Inflammatory macrophage (primary cell): ENCODE measurements at regions not wholly inside any gene's neighbourhood (a gene's known extent, or its start where the extent isn't known, plus 50 kb on each side); places are given as distances from the start of the nearest gene placed in this dataset.
A peak's percentile ranks its signal among the peaks of the same experiment; 100 is the strongest.

Experiments used
- DNase-seq, 2 donors: peaks; one replicate each; pipeline ENCODE4 v3.0.0-alpha.2; 2020 to 2022

- DNase-seq, result peak; percentile 62 to 81
Observed at GRCh38 chr3:31472479-31473390, 60.0 kb upstream of the STT3B start.

- DNase-seq, result no peak
Observed at GRCh38 chr3:31476209-31476608, 56.5 kb upstream of the STT3B start.

- no peak for DNase-seq
Observed at GRCh38 chr3:31479431-31479830, 53.3 kb upstream of the STT3B start.

- no peak for DNase-seq
Observed at GRCh38 chr3:31481697-31482096, 51.0 kb upstream of the STT3B start.

GRCh38 chr3:31482493-31483200 is 50.1 kb upstream of the STT3B start:
- DNase-seq, result no peak
